GM23248 (cell line): ENCODE measurements at regions not wholly inside any gene's neighbourhood (a gene's known extent, or its start where the extent isn't known, plus 50 kb on each side); places are given as distances from the start of the nearest gene placed in this dataset.

Experiments
- DNase-seq: peaks from one replicate; pipeline ENCODE4 v3.0.0-alpha.2; 2015
- H2AFZ ChIP-seq: fragments of 200-600 bp; sonication (generic); 2 replicates; pipeline ENCODE4 v1.6.1; 2016; ENCODE audit warnings: antibody characterized with exemption
- H3F3A ChIP-seq: fragments of 200-600 bp; sonication (generic); 2 replicates; pipeline ENCODE4 v1.6.1; 2016; ENCODE audit warnings: mild to moderate bottlenecking, antibody characterized with exemption, mixed run types; ENCODE audit not compliant: insufficient read depth
- H3K27ac ChIP-seq: fragments of 200-600 bp; sonication (generic); 2 replicates; pipeline ENCODE4 v1.5.1; 2016; ENCODE audit warnings: mild to moderate bottlenecking
- H3K27me3 ChIP-seq: fragments of 200-600 bp; sonication (generic); replicated peaks from 2 replicates; pipeline ENCODE4 v1.6.1; 2016; ENCODE audit warnings: mild to moderate bottlenecking; ENCODE audit not compliant: insufficient read depth
- H3K36me3 ChIP-seq: fragments of 200-600 bp; sonication (generic); 2 replicates; pipeline ENCODE4 v1.6.1; 2016; ENCODE audit warnings: low read depth, mild to moderate bottlenecking
- H3K4me1 ChIP-seq: fragments of 200-600 bp; sonication (generic); 2 replicates; pipeline ENCODE4 v1.6.1; 2016; ENCODE audit warnings: mild to moderate bottlenecking; ENCODE audit not compliant: insufficient read depth
- H3K4me2 ChIP-seq: fragments of 200-600 bp; sonication (generic); one replicate; pipeline ENCODE4 v1.6.1; 2016; ENCODE audit warnings: mild to moderate bottlenecking; ENCODE audit not compliant: unreplicated experiment
- H3K4me3 ChIP-seq: fragments of 200-600 bp; sonication (generic); 2 replicates; pipeline ENCODE4 v1.5.1; 2016; ENCODE audit warnings: mild to moderate bottlenecking
- H3K79me2 ChIP-seq: fragments of 200-600 bp; sonication (generic); 2 replicates; pipeline ENCODE4 v1.6.1; 2016; ENCODE audit warnings: mild to moderate bottlenecking; ENCODE audit not compliant: insufficient read depth
- H3K9ac ChIP-seq: fragments of 200-600 bp; sonication (generic); 2 replicates; pipeline ENCODE4 v1.6.1; 2016; ENCODE audit warnings: mild to moderate bottlenecking
- H3K9me2 ChIP-seq: fragments of 200-600 bp; sonication (generic); 2 replicates; pipeline ENCODE4 v1.6.1; 2016; ENCODE audit warnings: mixed run types, mild to moderate bottlenecking, moderate library complexity; ENCODE audit not compliant: insufficient read depth
- H3K9me3 ChIP-seq: fragments of 200-600 bp; sonication (generic); one replicate; pipeline ENCODE4 v1.6.1; 2017; ENCODE audit warnings: low read depth
- H4K20me1 ChIP-seq: fragments of 200-600 bp; sonication (generic); 2 replicates; pipeline ENCODE4 v1.6.0; 2016; ENCODE audit not compliant: insufficient read depth
- EZH2 ChIP-seq: fragments of 200-600 bp; sonication (generic); IDR thresholded peaks from 2 replicates; pipeline ENCODE4 v1.6.1; 2018; ENCODE audit warnings: antibody characterized with exemption, mild to moderate bottlenecking; ENCODE audit not compliant: insufficient read depth, poor library complexity, severe bottlenecking
- EZH2phosphoT487 ChIP-seq: fragments of 200-600 bp; sonication (generic); IDR thresholded peaks from 2 replicates; pipeline ENCODE4 v1.6.1; 2018; ENCODE audit warnings: antibody characterized with exemption, moderate library complexity, mild to moderate bottlenecking, low read depth; ENCODE audit not compliant: insufficient read depth
- WGBS, 2 experiments: methylation state at CpG; one replicate each; pipeline ENCODE4 v1.1.6; 2015 to 2017; ENCODE audit warnings: low lambda C conversion rate in 2 of 2, low coverage in 1 of 2; ENCODE audit errors: missing lambda C conversion rate in 2 of 2; 5-methylcytosine and 5-hydroxymethylcytosine counted together
- in situ Hi-C: fragments of 300-500 bp; cut with MboI; formaldehyde crosslinking; loops from 2 replicates; pipeline ENCODE4 v1.15.0; 2020

DNA sequence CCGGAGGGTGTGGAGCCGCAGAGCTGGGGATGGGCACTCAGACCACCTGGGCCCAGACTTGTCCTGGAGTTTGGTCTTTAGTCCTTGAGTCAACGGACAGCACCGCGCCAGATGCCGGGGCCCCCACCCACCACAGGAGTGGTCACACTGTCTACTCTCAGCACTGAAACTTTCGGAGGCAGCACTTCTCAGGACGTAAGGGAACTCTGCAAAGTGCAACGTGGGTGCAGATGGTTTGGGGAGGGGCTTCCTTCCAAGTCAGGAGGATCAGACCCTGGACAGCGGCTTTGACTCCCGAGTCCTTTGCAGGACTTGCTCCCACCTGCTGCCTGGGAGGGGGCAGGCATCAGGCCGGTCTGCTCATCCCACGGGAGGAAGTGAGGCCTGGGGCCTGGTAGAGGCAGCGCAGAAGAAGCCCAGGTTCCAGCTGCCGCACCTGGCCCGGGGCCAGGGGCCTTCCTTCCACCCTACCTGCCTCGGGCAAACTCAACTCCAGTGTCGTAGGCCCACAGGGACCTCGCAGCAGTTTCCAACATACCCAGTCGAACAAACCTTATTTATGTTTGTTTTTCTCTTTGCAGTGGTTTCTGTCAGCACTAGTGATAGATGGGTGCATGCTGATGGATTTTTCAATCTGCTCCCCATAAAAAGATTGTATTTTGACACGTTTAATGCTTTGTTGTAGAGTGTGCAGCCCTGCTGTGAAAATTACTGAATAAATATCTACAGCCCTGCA is 149.8 kb upstream of the PPP1R26 start:
- Histone ChIP-seq H3K27ac (no peak overlapping the region), H3K4me1 (no peaks in the 10 kb centered on the region), H3K9ac (no peak overlapping the region), H3K4me2 (no peak overlapping the region), H3K79me2 (no peaks in the 10 kb centered on the region), H2AFZ (no peak overlapping the region), H3K4me3 (no peak overlapping the region), H3F3A (no peaks in the 10 kb centered on the region), H3K27me3 (no peaks in the 10 kb centered on the region), H4K20me1 (no peaks in the 10 kb centered on the region), H3K9me3 (no peaks in the 10 kb centered on the region), H3K36me3 (no peaks in the 10 kb centered on the region), H3K9me2 (no peaks in the 10 kb centered on the region)
- no peak for TF ChIP-seq EZH2phosphoT487
- no peak for TF ChIP-seq EZH2
- no peak for DNase-seq
- in situ Hi-C loops: no loop called here
- WGBS, 2 experiments: 29 to 34% methylated on average over 17 to 21 of the region's 21 CpGs

DNA sequence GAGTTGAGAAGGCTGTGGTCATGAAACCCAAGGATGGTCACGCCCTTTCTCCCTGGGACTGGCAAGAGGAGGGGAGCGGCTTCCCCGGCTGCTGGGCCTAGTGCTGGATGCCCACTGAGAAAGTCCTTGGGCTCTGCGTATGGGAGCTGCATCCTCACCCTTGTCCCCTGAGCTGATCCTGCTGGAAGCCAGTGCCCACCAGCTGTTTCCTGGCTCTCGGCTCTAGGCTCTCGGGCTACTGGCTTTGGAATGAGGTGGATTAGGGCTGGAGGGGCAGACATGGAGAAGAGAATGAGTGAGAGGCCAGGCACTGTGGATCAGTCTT is 149.3 kb upstream of the PPP1R26 start:
- Histone ChIP-seq H3F3A (no peaks in the 10 kb centered on the region), H4K20me1 (no peaks in the 10 kb centered on the region), H3K4me2 (no peak overlapping the region), H3K27me3 (no peaks in the 10 kb centered on the region), H3K4me1 (no peaks in the 10 kb centered on the region), H3K9me3 (no peaks in the 10 kb centered on the region), H3K4me3 (no peak overlapping the region), H3K36me3 (no peaks in the 10 kb centered on the region), H3K9me2 (no peaks in the 10 kb centered on the region), H2AFZ (no peak overlapping the region), H3K79me2 (no peaks in the 10 kb centered on the region), H3K27ac (no peak overlapping the region), H3K9ac (no peak overlapping the region)
- TF ChIP-seq EZH2 (no peak), EZH2phosphoT487 (no peak)
- no peak for DNase-seq
- WGBS, 2 experiments: 39 to 42% methylated on average over 6 of the region's 6 CpGs
- in situ Hi-C loops: no loop called here

DNA sequence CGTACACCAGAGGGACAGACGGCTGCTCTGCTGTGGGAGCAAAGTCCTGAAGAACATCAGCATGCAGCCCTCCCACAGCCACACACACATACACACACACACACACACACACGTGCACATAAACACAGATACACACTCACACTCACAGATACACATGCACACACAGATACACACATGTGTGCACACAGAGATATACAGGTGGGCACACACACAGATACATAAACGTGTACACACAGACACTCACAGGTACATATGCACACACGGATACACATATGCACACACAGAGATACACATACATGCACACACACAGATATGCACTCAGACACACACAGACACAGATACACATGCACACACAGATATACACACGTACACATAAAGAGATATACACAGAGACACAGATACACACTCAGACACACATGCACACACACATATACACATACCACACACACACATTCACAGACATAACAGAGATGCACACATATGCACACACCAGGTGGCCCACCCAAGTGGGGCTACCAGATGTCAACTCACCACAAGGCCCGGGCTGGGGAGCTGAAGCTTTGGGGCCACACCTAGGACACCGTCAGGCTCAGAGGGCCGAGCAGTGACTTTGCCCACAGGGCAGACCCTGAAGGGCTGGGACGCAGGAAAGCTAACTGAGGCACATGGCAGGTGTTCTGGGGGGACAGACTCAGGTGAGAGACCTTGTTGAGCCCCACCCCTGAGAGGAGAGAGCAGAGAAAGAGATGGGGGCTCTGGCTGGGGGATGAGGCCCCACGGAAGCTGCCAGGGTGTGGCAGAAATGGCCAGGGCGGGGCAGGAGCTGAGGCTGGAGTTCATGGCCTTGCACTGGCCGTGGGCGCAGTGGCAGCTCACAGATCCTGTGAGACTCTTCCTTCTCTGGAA is 148.6 kb upstream of the PPP1R26 start:
- Histone ChIP-seq H3K27ac (no peak overlapping the region), H3K36me3 (no peaks in the 10 kb centered on the region), H3K4me2 (no peak overlapping the region), H3K4me3 (no peak overlapping the region), H3K27me3 (no peaks in the 10 kb centered on the region), H3K4me1 (no peaks in the 10 kb centered on the region), H3F3A (no peaks in the 10 kb centered on the region), H3K9me3 (no peaks in the 10 kb centered on the region), H2AFZ (no peak overlapping the region), H3K9me2 (no peaks in the 10 kb centered on the region), H3K9ac (no peak overlapping the region), H4K20me1 (no peaks in the 10 kb centered on the region), H3K79me2 (no peaks in the 10 kb centered on the region)
- no peak for DNase-seq
- in situ Hi-C loops: no loop called here
- WGBS, 2 experiments: 32 to 37% methylated on average over 14 of the region's 14 CpGs
- TF ChIP-seq EZH2 (no peak), EZH2phosphoT487 (no peak)

- H3F3A ChIP-seq: no peaks in the 10 kb centered on the region
- TF ChIP-seq EZH2phosphoT487 (no peak), EZH2 (no peak)
These were observed 147.1 kb upstream of the PPP1R26 start for GRCh38 chr9:135332516-135332915.

More at GRCh38 chr9:135332516-135332915, 147.1 kb upstream of the PPP1R26 start:
- in situ Hi-C loops: no loop called here
- no peak overlapping the region for H2AFZ ChIP-seq
- no peak overlapping the region for H3K4me3 ChIP-seq
- no peak overlapping the region for H3K4me2 ChIP-seq
- 15 to 16% methylated on average over 3 of the region's 3 CpGs for WGBS, 2 experiments
- no peaks in the 10 kb centered on the region for H3K4me1 ChIP-seq
- H3K9me3 ChIP-seq: no peaks in the 10 kb centered on the region
- H3K36me3 ChIP-seq: no peaks in the 10 kb centered on the region
- no peaks in the 10 kb centered on the region for H3K79me2 ChIP-seq
- H4K20me1 ChIP-seq: no peaks in the 10 kb centered on the region
- no peak overlapping the region for H3K9ac ChIP-seq
- no peak overlapping the region for H3K27ac ChIP-seq
- no peaks in the 10 kb centered on the region for H3K9me2 ChIP-seq
- DNase-seq: no peak
- no peaks in the 10 kb centered on the region for H3K27me3 ChIP-seq
